IMR-90 (cell line): ENCODE measurements at regions not wholly inside any gene's neighbourhood (a gene's known extent, or its start where the extent isn't known, plus 50 kb on each side); places are given as distances from the start of the nearest gene placed in this dataset.

Experiments used
- ATAC-seq: fragments of 200-7000 bp; cut with Tn5 transposase; 2 replicates; pipeline ENCODE4 v1.9.1; 2020; ENCODE audit warnings: low read depth, mild to moderate bottlenecking, moderate library complexity
- BruUV-seq: library from RNA; stranded (reverse); fragments of 400-500 nt; replicated peaks from 2 replicates; lab custom pipeline; 2021; lab: Mats Ljungman, UMichigan
- CTCF ChIA-PET: fragments of 300-600 bp; formaldehyde crosslinking; extraction: SDS; loops from one replicate; lab custom pipeline; 2021; ENCODE audit warnings: antibody characterized with exemption; lab: Yijun Ruan, JAX
- POLR2A ChIA-PET: fragments of 300-600 bp; sonication (Branson Sonifier 250); formaldehyde crosslinking; loops from one replicate; lab custom pipeline; 2022; ENCODE audit warnings: antibody characterized with exemption; ENCODE audit not compliant: unreplicated experiment; lab: Charles Lee
- DNase-seq: peaks from one replicate; pipeline ENCODE4 v3.0.0; 2013
- H2AFZ ChIP-seq: replicated peaks from 2 replicates; pipeline ENCODE3; 2013; ENCODE audit warnings: low read length, mild to moderate bottlenecking; ENCODE audit not compliant: poor library complexity
- H2AK5ac ChIP-seq: 2 replicates; pipeline ENCODE4 v1.6.1; 2013; ENCODE audit warnings: low read depth, low read length, inconsistent platforms
- H2AK9ac ChIP-seq: replicated peaks from 2 replicates; pipeline ENCODE3; 2013; ENCODE audit warnings: mild to moderate bottlenecking, low read depth, low read length, moderate library complexity; ENCODE audit not compliant: poor library complexity
- H2BK120ac ChIP-seq: 2 replicates; pipeline ENCODE4 v1.6.1; 2013; ENCODE audit warnings: low read depth, low read length, inconsistent platforms
- H2BK15ac ChIP-seq: 3 replicates; pipeline ENCODE4 v1.6.1; 2013; ENCODE audit warnings: low read depth, low read length, inconsistent platforms
- H2BK20ac ChIP-seq: 2 replicates; pipeline ENCODE4 v1.6.1; 2013; ENCODE audit warnings: low read depth, mild to moderate bottlenecking, inconsistent platforms, low read length, moderate library complexity
- H2BK5ac ChIP-seq: 2 replicates; pipeline ENCODE4 v1.6.1; 2013; ENCODE audit warnings: mild to moderate bottlenecking, low read depth, low read length, inconsistent platforms; ENCODE audit not compliant: poor library complexity, severe bottlenecking
- H3K14ac ChIP-seq: replicated peaks from 2 replicates; pipeline ENCODE4 v1.6.1; 2013; ENCODE audit warnings: low read depth, low read length, inconsistent platforms
- H3K18ac ChIP-seq: 2 replicates; pipeline ENCODE4 v1.6.1; 2013; ENCODE audit warnings: low read depth, low read length, control low read depth
- H3K23ac ChIP-seq: 2 replicates; pipeline ENCODE4 v1.6.1; 2013; ENCODE audit warnings: low read depth, low read length, inconsistent platforms
- H3K27ac ChIP-seq: 2 replicates; pipeline ENCODE4 v1.5.1; 2013; ENCODE audit warnings: mild to moderate bottlenecking, control low read depth, low read length; ENCODE audit not compliant: insufficient read depth
- H3K27me3 ChIP-seq: 2 replicates; pipeline ENCODE4 v1.6.1; 2013; ENCODE audit warnings: low read length; ENCODE audit not compliant: control insufficient read depth, insufficient read depth
- H3K36me3 ChIP-seq: 2 replicates; pipeline ENCODE4 v1.6.1; 2013; ENCODE audit warnings: low read length, mixed read lengths; ENCODE audit not compliant: control insufficient read depth, insufficient read depth
- H3K4ac ChIP-seq: 2 replicates; pipeline ENCODE4 v1.6.1; 2013; ENCODE audit warnings: low read depth, low read length, inconsistent platforms
- H3K4me1 ChIP-seq: 2 replicates; pipeline ENCODE4 v1.6.1; 2013; ENCODE audit warnings: low read length, mixed read lengths; ENCODE audit not compliant: control insufficient read depth, insufficient read depth
- H3K4me2 ChIP-seq: 2 replicates; pipeline ENCODE4 v1.6.1; 2013; ENCODE audit warnings: low read depth, mild to moderate bottlenecking, control low read depth, low read length, moderate library complexity
- H3K4me3 ChIP-seq: 2 replicates; pipeline ENCODE4 v1.5.1; 2013; ENCODE audit warnings: low read depth, mild to moderate bottlenecking, control low read depth, low read length, moderate library complexity; ENCODE audit not compliant: insufficient read depth
- H3K56ac ChIP-seq: 2 replicates; pipeline ENCODE4 v1.6.1; 2013; ENCODE audit warnings: low read length, inconsistent platforms; ENCODE audit not compliant: insufficient read depth; ENCODE audit errors: extremely low read depth
- H3K79me1 ChIP-seq, 2 experiments: 2 replicates each; pipeline ENCODE4 v1.6.1; 2013; ENCODE audit warnings: low read length in 2 of 2, inconsistent platforms in 1 of 2, low read depth in 1 of 2
- H3K9ac ChIP-seq: 2 replicates; pipeline ENCODE4 v1.6.1; 2013; ENCODE audit warnings: low read depth, low read length, control low read depth
- H3K9me1 ChIP-seq: 2 replicates; pipeline ENCODE4 v1.6.1; 2013; ENCODE audit warnings: low read length, inconsistent platforms; ENCODE audit not compliant: insufficient read depth
- H3K9me3 ChIP-seq: 2 replicates; pipeline ENCODE4 v1.6.1; 2013; ENCODE audit warnings: low read length; ENCODE audit not compliant: control insufficient read depth, insufficient read depth
- H4K20me1 ChIP-seq: 2 replicates; pipeline ENCODE4 v1.6.1; 2013; ENCODE audit warnings: low read length, inconsistent platforms; ENCODE audit not compliant: insufficient read depth
- H4K5ac ChIP-seq: 2 replicates; pipeline ENCODE4 v1.6.1; 2013; ENCODE audit warnings: mild to moderate bottlenecking, low read depth, low read length, control low read depth
- H4K8ac ChIP-seq, 2 experiments: 2 replicates each; pipeline ENCODE4 v1.6.1; 2013; ENCODE audit warnings: low read depth in 2 of 2, low read length in 2 of 2, control low read depth in 1 of 2, inconsistent platforms in 1 of 2
- H4K91ac ChIP-seq: 2 replicates; pipeline ENCODE4 v1.6.1; 2013; ENCODE audit warnings: low read depth, low read length, inconsistent platforms; ENCODE audit not compliant: insufficient read depth
- BHLHE40 ChIP-seq: fragments of 150-350 bp; IDR thresholded peaks from 2 replicates; pipeline ENCODE4 v1.6.1; 2016; ENCODE audit warnings: mild to moderate bottlenecking, low read depth, low read length
- ELK1 ChIP-seq: fragments of 150-350 bp; IDR thresholded peaks from 2 replicates; pipeline ENCODE4 v1.6.1; 2016; ENCODE audit warnings: low read depth, mild to moderate bottlenecking, low read length, moderate library complexity, borderline replicate concordance
- FOS ChIP-seq: fragments of 150-350 bp; IDR thresholded peaks from 2 replicates; pipeline ENCODE4 v1.6.1; 2016; ENCODE audit warnings: low read depth, low read length
- MAFK ChIP-seq: IDR thresholded peaks from 2 replicates; pipeline ENCODE4 v1.6.1; 2012; ENCODE audit warnings: low read depth, low read length, improper control_type of control experiment
- MXI1 ChIP-seq: IDR thresholded peaks from 2 replicates; pipeline ENCODE4 v1.6.1; 2012; ENCODE audit warnings: low read depth, mild to moderate bottlenecking, low read length, moderate library complexity, borderline replicate concordance
- POLR2A ChIP-seq: IDR thresholded peaks from 2 replicates; pipeline ENCODE4 v1.6.1; 2012; ENCODE audit warnings: mild to moderate bottlenecking, low read depth, low read length
- RAD21 ChIP-seq: IDR thresholded peaks from 2 replicates; pipeline ENCODE4 v1.6.1; 2012; ENCODE audit warnings: low read length, improper control_type of control experiment
- USF2 ChIP-seq: fragments of 150-350 bp; IDR thresholded peaks from 2 replicates; pipeline ENCODE4 v1.6.1; 2017; ENCODE audit warnings: mild to moderate bottlenecking, antibody characterized with exemption, low read length, low read depth
- WGBS, 2 experiments: methylation state at CpG; one replicate each; pipeline versions ENCODE4 v1.1.5 to v1.1.7; 2013; ENCODE audit warnings: missing lambda C conversion rate in 2 of 2; ENCODE audit not compliant: insufficient read length in 1 of 2; ENCODE audit errors: extremely low coverage in 2 of 2; 5-methylcytosine and 5-hydroxymethylcytosine counted together
- dilution Hi-C: fragments of 300-500 bp; cut with HindIII; formaldehyde crosslinking; loops from one replicate; pipeline ENCODE4 v1.14.3; 2018; ENCODE audit warnings: low sequenced_read_pairs; ENCODE audit not compliant: unreplicated experiment
- in situ Hi-C: fragments of 300-500 bp; cut with MboI; formaldehyde crosslinking; loops from 3 replicates; pipeline ENCODE4 v1.14.3; 2019; ENCODE audit warnings: low sequenced_read_pairs, inconsistent platforms, mixed read lengths
- intact Hi-C: fragments of 100-400 bp; cut with micrococcal nuclease; formaldehyde crosslinking; loops from 2 replicates; pipeline ENCODE4 v1.10.0; 2022

DNA sequence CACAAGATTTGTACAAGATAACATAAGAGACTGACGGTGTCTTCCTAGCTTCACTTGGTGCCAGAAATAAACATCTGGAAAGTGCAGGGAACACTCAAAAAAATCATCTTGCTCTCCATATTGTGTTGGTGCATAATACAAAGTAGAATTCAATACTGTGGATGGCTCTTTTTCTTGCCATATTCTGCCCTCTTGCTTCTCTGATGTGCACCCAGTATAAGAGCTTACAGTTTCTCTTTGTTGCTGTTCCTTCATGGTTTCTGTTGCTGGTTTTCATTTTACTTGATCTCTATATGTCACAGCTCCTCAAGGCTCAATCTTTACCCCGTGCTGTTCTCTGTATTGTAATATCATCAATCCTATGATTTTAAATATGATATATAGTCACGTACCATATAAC lies 528.5 kb upstream of the ZP4 start:
- Histone ChIP-seq H3K4me1 (no peaks in the 10 kb centered on the region), H3K23ac (no peak overlapping the region), H2BK20ac (no peak overlapping the region), H2AK5ac (no peak overlapping the region), H2AFZ (no peak overlapping the region), H2BK120ac (no peak overlapping the region), H4K8ac (no peak overlapping the region), H3K79me1 (no peaks in the 10 kb centered on the region), H2BK15ac (no peak overlapping the region), H3K18ac (no peak overlapping the region), H3K56ac (no peak overlapping the region), H2AK9ac (no peak overlapping the region), H3K4me3 (no peak overlapping the region), H3K14ac (no peak overlapping the region), H4K5ac (no peak overlapping the region), H3K4me2 (no peak overlapping the region), H2BK5ac (no peak overlapping the region), H3K9ac (no peak overlapping the region), H3K4ac (no peak overlapping the region), H3K27ac (no peak overlapping the region), H4K91ac (no peak overlapping the region), H3K9me1 (no peaks in the 10 kb centered on the region), H3K36me3 (no peaks in the 10 kb centered on the region), H4K20me1 (no peaks in the 10 kb centered on the region), H3K27me3 (no peaks in the 10 kb centered on the region), H3K9me3 (no peaks in the 10 kb centered on the region)
- BruUV-seq: no TSS peak
- no CpG with 5 or more reads among the region's 3 CpGs for WGBS, 2 experiments
- TF ChIP-seq MXI1 (no peak), USF2 (no peak), FOS (no peak), RAD21 (no peak), BHLHE40 (no peak), MAFK (no peak), ELK1 (no peak), POLR2A (no peak)
- ATAC-seq: no peak
- POLR2A ChIA-PET: no interaction called here
- dilution Hi-C loops (no loop called here), in situ Hi-C loops (no loop called here), intact Hi-C loops (loop anchor here (10.0 kb wide), 1 partner anchor 564 kb away; no protein-coding TSS in a partner anchor)
- no peak for DNase-seq
- CTCF ChIA-PET: no interaction called here
